Ovary (tissue), 3 donors: ENCODE measurements at regions not wholly inside any gene's neighbourhood (a gene's known extent, or its start where the extent isn't known, plus 50 kb on each side); places are given as distances from the start of the nearest gene placed in this dataset.

Source experiments
- CTCF ChIP-seq, 3 donors: fragments of 450-650 bp in 2 of 3; fragments of 200-600 bp in 1 of 3; IDR thresholded peaks; one replicate each; pipeline versions ENCODE4 v1.5.1 to v1.8.0; 2016 to 2022; ENCODE audit warnings: antibody characterized with exemption in 3 of 3, mild to moderate bottlenecking in 1 of 3
- EP300 ChIP-seq: sonication (generic); formaldehyde crosslinking; IDR thresholded peaks from one replicate; pipeline ENCODE4 v1.6.1; 2017; ENCODE audit warnings: antibody characterized with exemption
- POLR2A ChIP-seq: fragments of 450-650 bp; IDR thresholded peaks from one replicate; pipeline ENCODE4 v1.6.1; 2017; ENCODE audit warnings: antibody characterized with exemption, mild to moderate bottlenecking, moderate library complexity
- donor health status: DM: no; HTN: no; CAD: no.

DNA sequence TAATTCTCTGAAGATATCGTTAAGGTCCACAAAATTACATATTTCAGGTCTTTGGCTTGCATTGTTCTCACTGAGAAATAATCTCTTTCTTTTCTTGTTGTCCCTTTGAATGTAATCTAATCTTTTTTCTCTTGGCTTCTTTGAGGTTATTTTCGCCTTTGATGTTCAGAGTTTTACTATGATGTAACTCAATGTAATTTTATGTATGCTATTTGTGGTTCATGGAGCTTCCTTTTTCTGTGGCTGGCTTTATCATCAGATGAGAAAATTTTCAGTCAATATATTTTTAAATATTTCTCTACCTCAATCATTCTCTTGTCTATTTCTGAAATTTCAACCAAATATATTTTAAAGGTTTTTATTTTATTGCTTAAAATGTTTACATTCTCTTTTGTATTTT is 672.2 kb downstream of the TRAM1L1 start:
- no peak for TF ChIP-seq CTCF (IDR thresholded peaks at IDR 0.05)
- TF ChIP-seq EP300: no peak
- TF ChIP-seq POLR2A: no peak
